ENCODE measurements at regions not wholly inside any gene's neighbourhood (a gene's known extent, or its start where the extent isn't known, plus 50 kb on each side); places are given as distances from the start of the nearest gene placed in this dataset.

DNA sequence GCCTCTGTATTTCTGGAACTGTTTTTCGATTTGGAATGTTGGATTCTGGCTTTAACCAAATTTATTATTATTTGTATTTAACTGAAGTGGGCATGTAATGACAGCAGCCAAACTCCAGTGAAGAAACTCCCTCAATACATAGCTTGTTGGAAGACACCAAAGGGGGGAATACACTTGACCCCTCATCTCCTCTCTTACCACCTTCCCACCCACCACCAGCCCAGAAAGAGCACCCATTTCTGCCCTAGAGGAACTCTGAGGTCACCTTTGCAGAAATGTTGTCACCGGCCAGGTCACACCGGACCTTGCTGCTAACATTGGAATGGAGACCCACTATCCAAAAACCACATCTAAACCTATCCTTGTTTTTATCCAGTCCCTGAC is 58.6 kb upstream of the CA12 start:
- DNase-seq (ENCODE audit: low spot score in 2 of 2), result no peak
- H3K36me3 ChIP-seq, result no peaks in the 10 kb centered on the region
- no peak overlapping the region for H3K4me3 ChIP-seq
- intact Hi-C loops (cut with DNase I; ENCODE audit: low total_unique reads), result no loop called here
- TF ChIP-seq POLR2A (IDR thresholded peaks at IDR 0.05), result no peak
- TF ChIP-seq CTCF (IDR thresholded peaks at IDR 0.05), result no peak
- no peak for TF ChIP-seq POLR2AphosphoS5 (IDR thresholded peaks at IDR 0.05)
- H3K27me3 ChIP-seq, result no peaks in the 10 kb centered on the region
- peaks cover 0 to 8% of the 10 kb centered on the region in 2 donors for H3K4me1 ChIP-seq
- H3K27ac ChIP-seq, result no peak overlapping the region
- no peaks in the 10 kb centered on the region for H3K9me3 ChIP-seq

- TF ChIP-seq CTCF (IDR thresholded peaks at IDR 0.05) (no peak), POLR2AphosphoS5 (IDR thresholded peaks at IDR 0.05) (no peak), POLR2A (IDR thresholded peaks at IDR 0.05) (no peak)
- Histone ChIP-seq H3K4me3 (no peak overlapping the region), H3K4me1 (peaks cover 0 to 8% of the 10 kb centered on the region in 2 donors), H3K9me3 (no peaks in the 10 kb centered on the region), H3K27ac (no peak overlapping the region), H3K36me3 (no peaks in the 10 kb centered on the region), H3K27me3 (no peaks in the 10 kb centered on the region)
- no peak for DNase-seq (ENCODE audit: low spot score in 2 of 2)
- intact Hi-C loops (cut with DNase I; ENCODE audit: low total_unique reads), result no loop called here
Measured at GRCh38 chr15:63440756-63441155, 59.1 kb upstream of the CA12 start.

DNA sequence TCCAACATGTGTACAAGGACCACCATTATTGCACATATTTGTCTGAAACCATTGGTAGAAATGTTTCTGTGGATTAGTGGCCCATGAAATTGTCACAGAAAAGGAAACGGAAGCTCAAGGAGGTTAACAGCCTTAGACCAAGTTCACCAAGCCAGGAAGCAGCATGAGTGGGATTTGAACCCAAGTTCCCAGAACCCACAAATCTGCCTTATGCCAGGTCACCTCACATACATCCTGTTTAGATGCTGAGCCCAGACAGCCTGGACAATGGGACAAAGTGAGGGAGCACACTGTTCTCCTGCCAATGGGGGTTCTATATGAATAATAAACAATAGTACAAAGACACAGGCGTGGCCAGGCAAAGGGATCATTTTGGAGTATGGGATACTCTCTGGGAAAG is 59.6 kb upstream of the CA12 start:
- no peaks in the 10 kb centered on the region for H3K27me3 ChIP-seq
- intact Hi-C loops (cut with DNase I; ENCODE audit: low total_unique reads), result no loop called here
- H3K27ac ChIP-seq, result no peak overlapping the region
- no peaks in the 10 kb centered on the region for H3K9me3 ChIP-seq
- DNase-seq (ENCODE audit: low spot score in 2 of 2), result no peak
- peaks cover 0 to 7% of the 10 kb centered on the region in 2 donors for H3K4me1 ChIP-seq
- TF ChIP-seq CTCF (IDR thresholded peaks at IDR 0.05), result no peak
- TF ChIP-seq POLR2A (IDR thresholded peaks at IDR 0.05), result no peak
- H3K4me3 ChIP-seq, result no peak overlapping the region
- H3K36me3 ChIP-seq, result no peaks in the 10 kb centered on the region

GRCh38 chr15:63442080-63442479 is 60.4 kb upstream of the CA12 start:
- Histone ChIP-seq H3K4me3 (no peak overlapping the region), H3K36me3 (no peaks in the 10 kb centered on the region), H3K9me3 (no peaks in the 10 kb centered on the region), H3K4me1 (no peaks in the 10 kb centered on the region), H3K27ac (no peak overlapping the region), H3K27me3 (no peaks in the 10 kb centered on the region)
- DNase-seq (ENCODE audit: low spot score in 2 of 2), result no peak
- intact Hi-C loops (cut with DNase I; ENCODE audit: low total_unique reads), result no loop called here
- TF ChIP-seq POLR2A (IDR thresholded peaks at IDR 0.05) (no peak), CTCF (IDR thresholded peaks at IDR 0.05) (no peak), POLR2AphosphoS5 (IDR thresholded peaks at IDR 0.05) (no peak)

DNA sequence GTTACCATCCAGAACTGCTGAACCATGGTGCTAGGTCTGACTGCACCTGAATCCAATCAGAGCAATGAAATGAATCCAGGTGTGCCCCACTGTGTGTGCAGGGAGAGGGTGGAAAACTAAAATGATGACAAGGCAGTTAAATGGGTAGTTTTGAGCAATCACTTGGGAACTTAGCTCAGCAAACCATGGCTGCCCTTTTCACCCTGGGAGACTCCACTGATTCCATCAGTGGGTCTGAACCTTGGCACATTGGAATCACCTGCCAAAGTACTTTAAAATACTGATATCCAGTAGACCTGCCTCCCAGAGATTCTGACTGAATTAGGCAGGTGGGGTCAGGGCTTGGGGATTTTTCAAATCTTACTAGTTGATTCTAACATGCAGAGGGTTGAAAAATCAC is 59.8 kb upstream of the USP3 start:
- no peak overlapping the region for H3K27ac ChIP-seq
- H3K36me3 ChIP-seq, result no peaks in the 10 kb centered on the region
- TF ChIP-seq CTCF (IDR thresholded peaks at IDR 0.05), result no peak
- H3K4me1 ChIP-seq, result no peaks in the 10 kb centered on the region
- no peaks in the 10 kb centered on the region for H3K27me3 ChIP-seq
- intact Hi-C loops (cut with DNase I; ENCODE audit: low total_unique reads), result no loop called here
- no peak overlapping the region for H3K4me3 ChIP-seq
- H3K9me3 ChIP-seq, result no peaks in the 10 kb centered on the region
- no peak for DNase-seq (ENCODE audit: low spot score in 2 of 2)
